GM12878 (cell line): ENCODE measurements at regions not wholly inside any gene's neighbourhood (a gene's known extent, or its start where the extent isn't known, plus 50 kb on each side); places are given as distances from the start of the nearest gene placed in this dataset.

Experiments used
- ATAC-seq: fragments of 200-7000 bp; cut with Tn5 transposase; 3 replicates; pipeline ENCODE4 v1.9.1; 2020; ENCODE audit warnings: mild to moderate bottlenecking, moderate library complexity
- BruUV-seq: library from RNA; stranded (reverse); fragments of 400-500 nt; replicated peaks from 2 replicates; lab custom pipeline; 2021; lab: Mats Ljungman, UMichigan
- CTCF ChIA-PET: fragments of 300-600 bp; sonication (Branson Sonifier 250); formaldehyde crosslinking; extraction: SDS; loops from one replicate; lab custom pipeline; 2021; ENCODE audit warnings: inconsistent platforms; lab: Yijun Ruan, JAX
- POLR2A ChIA-PET: fragments of 350-600 bp; formaldehyde crosslinking; extraction: SDS; loops from one replicate; lab custom pipeline; 2021; ENCODE audit warnings: inconsistent platforms; lab: Charles Lee
- RAD21 ChIA-PET: fragments of 300-600 bp; sonication (Branson Sonifier 250); formaldehyde crosslinking; loops from one replicate; lab custom pipeline; 2023; ENCODE audit warnings: antibody characterized with exemption; ENCODE audit not compliant: unreplicated experiment; lab: Charles Lee
- SMC1A ChIA-PET: fragments of 300-600 bp; sonication (Branson Sonifier 250); formaldehyde crosslinking; loops from one replicate; lab custom pipeline; 2023; ENCODE audit not compliant: unreplicated experiment, uncharacterized antibody; lab: Charles Lee
- DNase-seq: peaks from one replicate; pipeline ENCODE4 v3.0.0-alpha.2; 2011; ENCODE audit warnings: low read depth, low spot score
- FAIRE-seq: peaks from 3 replicates; lab custom pipeline; 2011; peaks lifted over from hg19 to GRCh38; lab: Jason Lieb, UNC
- H2AFZ ChIP-seq: 2 replicates; pipeline ENCODE4 v1.6.0; 2011; ENCODE audit warnings: low read depth, low read length, control low read depth; ENCODE audit not compliant: control insufficient read depth
- H3K27ac ChIP-seq: 2 replicates; pipeline ENCODE4 v1.5.1; 2011; ENCODE audit warnings: control low read depth; ENCODE audit not compliant: control insufficient read depth, insufficient read depth
- H3K27me3 ChIP-seq, 2 experiments: replicated peaks in 1 of 2; 2 replicates each; pipeline versions ENCODE4 v1.6.0 to v1.6.1; 2011; ENCODE audit warnings: low read length in 1 of 2; ENCODE audit not compliant: control insufficient read depth in 2 of 2, insufficient read depth in 2 of 2
- H3K36me3 ChIP-seq, 2 experiments: 2 replicates each; pipeline ENCODE4 v1.5.1; 2011; ENCODE audit warnings: low read length in 1 of 2; ENCODE audit not compliant: control insufficient read depth in 2 of 2, insufficient read depth in 2 of 2
- H3K4me1 ChIP-seq: 2 replicates; pipeline ENCODE4 v1.6.1; 2011; ENCODE audit warnings: mild to moderate bottlenecking, low read length, moderate library complexity, mixed read lengths; ENCODE audit not compliant: control insufficient read depth, insufficient read depth
- H3K4me2 ChIP-seq: 2 replicates; pipeline ENCODE4 v1.6.0; 2011; ENCODE audit warnings: control low read depth; ENCODE audit not compliant: control insufficient read depth, insufficient read depth
- H3K4me3 ChIP-seq: fragments of 200-600 bp; sonication (generic); 2 replicates; pipeline ENCODE4 v1.5.1; 2016
- H3K79me2 ChIP-seq: 2 replicates; pipeline ENCODE4 v1.6.0; 2011; ENCODE audit warnings: low read length; ENCODE audit not compliant: control insufficient read depth, insufficient read depth
- H3K9ac ChIP-seq: 2 replicates; pipeline ENCODE4 v1.8.0; 2011; ENCODE audit warnings: low read length, control low read depth, mixed read lengths; ENCODE audit not compliant: control insufficient read depth, insufficient read depth
- H3K9me3 ChIP-seq: replicated peaks from 3 replicates; pipeline ENCODE4 v1.5.1; 2011; ENCODE audit warnings: mild to moderate bottlenecking, low read length; ENCODE audit not compliant: control insufficient read depth, insufficient read depth
- H4K20me1 ChIP-seq: 2 replicates; pipeline ENCODE4 v1.6.0; 2011; ENCODE audit not compliant: control insufficient read depth, insufficient read depth
- CBX5 ChIP-seq: sonication (generic); IDR thresholded peaks from 2 replicates; pipeline ENCODE4 v1.6.1; 2016; ENCODE audit warnings: low read depth, moderate library complexity, mild to moderate bottlenecking, inconsistent platforms
- CEBPB ChIP-seq, 2 experiments: fragments of 150-350 bp in 1 of 2; IDR thresholded peaks; 2 replicates each; pipeline ENCODE4 v1.6.1; 2012 to 2014; ENCODE audit warnings: low read depth in 2 of 2, low read length in 2 of 2, borderline replicate concordance in 1 of 2, inconsistent platforms in 1 of 2
- EZH2 ChIP-seq: IDR thresholded peaks from 2 replicates; pipeline ENCODE4 v1.6.1; 2012; ENCODE audit warnings: low read depth, mild to moderate bottlenecking, control low read depth, inconsistent platforms, low read length, borderline replicate concordance; ENCODE audit not compliant: control insufficient read depth
- IRF4 ChIP-seq: IDR thresholded peaks from 2 replicates; pipeline ENCODE4 v1.6.1; 2011; ENCODE audit warnings: low read depth, low read length
- LARP7 ChIP-seq: fragments of 450-650 bp; IDR thresholded peaks from 2 replicates; pipeline ENCODE4 v1.6.1; 2017; ENCODE audit warnings: mild to moderate bottlenecking
- NFYB ChIP-seq: IDR thresholded peaks from 2 replicates; pipeline ENCODE4 v1.6.1; 2011; ENCODE audit warnings: low read depth, mild to moderate bottlenecking, low read length, improper control_type of control experiment, moderate library complexity; ENCODE audit not compliant: insufficient read depth
- PRDM15 ChIP-seq: fragments of 450-650 bp; formaldehyde crosslinking; IDR thresholded peaks from 2 replicates; pipeline ENCODE4 v1.4.0; 2020; ENCODE audit warnings: mild to moderate bottlenecking, moderate library complexity
- SIN3A ChIP-seq: IDR thresholded peaks from 2 replicates; pipeline ENCODE4 v1.6.1; 2012; ENCODE audit warnings: low read depth, low read length, improper control_type of control experiment
- SREBF1 ChIP-seq: IDR thresholded peaks from 2 replicates; pipeline ENCODE4 v1.6.1; 2012; ENCODE audit warnings: mild to moderate bottlenecking, low read length
- TCF7 ChIP-seq: IDR thresholded peaks from 2 replicates; pipeline ENCODE4 v1.6.1; 2014; ENCODE audit warnings: antibody characterized with exemption, borderline replicate concordance
- ZNF622 ChIP-seq: fragments of 450-650 bp; IDR thresholded peaks from 2 replicates; pipeline ENCODE4 v1.6.1; 2017; ENCODE audit warnings: mild to moderate bottlenecking, inconsistent platforms
- WGBS: methylation state at CpG from one replicate; pipeline ENCODE4 v1.1.6; 2016; ENCODE audit warnings: low lambda C conversion rate; ENCODE audit not compliant: insufficient replicate concordance, insufficient coverage; ENCODE audit errors: missing lambda C conversion rate; 5-methylcytosine and 5-hydroxymethylcytosine counted together
- in situ Hi-C: fragments of 300-500 bp; cut with MboI; formaldehyde crosslinking; loops from 9 replicates; pipeline ENCODE4 v1.14.3; 2018; ENCODE audit warnings: mixed read lengths
- intact Hi-C: fragments of 100-400 bp; cut with micrococcal nuclease; formaldehyde crosslinking; loops from one replicate; pipeline ENCODE4 v1.14.2; 2022; ENCODE audit not compliant: unreplicated experiment
- TF ChIP-seq, protein P1 (sequence below): IDR thresholded peaks from 2 replicates; pipeline ENCODE4 v1.6.1; 2011; ENCODE audit warnings: low read depth, low read length, improper control_type of control experiment, borderline replicate concordance
- TF ChIP-seq, protein P2 (sequence below): IDR thresholded peaks from 2 replicates; pipeline ENCODE4 v1.6.1; 2011; ENCODE audit warnings: low read depth, mild to moderate bottlenecking, low read length, moderate library complexity, borderline replicate concordance; ENCODE audit errors: extremely low read depth

DNA sequence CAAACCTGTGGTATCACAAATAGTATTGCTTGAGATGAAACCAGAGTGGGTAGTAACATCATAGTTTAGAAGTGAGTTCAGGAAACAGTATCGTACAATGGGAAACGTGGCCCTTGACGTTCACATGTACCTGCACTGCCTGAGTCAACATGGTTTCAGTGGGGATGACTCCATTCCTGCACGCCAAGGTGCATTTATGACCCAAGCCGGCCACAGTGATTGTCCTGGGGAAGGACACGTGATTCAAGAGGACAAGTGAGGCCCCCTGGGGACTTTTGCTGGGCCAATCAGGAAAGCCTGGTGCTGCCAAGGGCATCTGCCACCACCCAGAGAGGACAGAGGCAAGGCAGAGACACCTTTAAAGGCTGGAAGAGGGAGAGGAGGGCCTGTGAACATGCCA is 119.2 kb downstream of the AXIN2 start:
- H3K9me3 ChIP-seq: no peaks in the 10 kb centered on the region; the same call in 2 of the 3 replicates
- WGBS: 13% methylated on average over 6 of the region's 6 CpGs
- no peaks in the 10 kb centered on the region for H3K79me2 ChIP-seq
- H3K9ac ChIP-seq: no peak overlapping the region
- H3K4me1 ChIP-seq: no peaks in the 10 kb centered on the region
- POLR2A ChIA-PET: no interaction called here
- TF ChIP-seq LARP7: no peak
- TF ChIP-seq NFYB: 0 out of 2 replicates have a peak, but pooled peaks have one; percentile 24
- intact Hi-C loops: no loop called here
- H2AFZ ChIP-seq: no peak overlapping the region
- H4K20me1 ChIP-seq: no peaks in the 10 kb centered on the region
- H3K27ac ChIP-seq: no peak overlapping the region
- peaks cover 0 to 2% of the 10 kb centered on the region in 2 experiments; a peak in 1 of 4 replicates for H3K27me3 ChIP-seq
- no peak for DNase-seq
- no peak overlapping the region for H3K4me3 ChIP-seq
- SMC1A ChIA-PET: interaction anchor here (1.4 kb wide), 1 partner anchor 8 kb away, joined by 4 read pairs; no protein-coding TSS in a partner anchor
- in situ Hi-C loops: no loop called here
- H3K4me2 ChIP-seq: no peak overlapping the region
- BruUV-seq: no TSS peak
- no peak; the same call in 1 of the 3 replicates for ATAC-seq
- RAD21 ChIA-PET: no interaction called here
- FAIRE-seq: no peak
- H3K36me3 ChIP-seq: no peaks in the 10 kb centered on the region
- CTCF ChIA-PET: no interaction called here

- no peak for FAIRE-seq
- TF ChIP-seq EZH2 (no peak), IRF4 (no peak), PRDM15 (CRISPR knock-in tag) (no peak), SREBF1 (no peak), SIN3A (no peak), CBX5 (no peak), ZNF622 (no peak), TCF7 (no peak), CEBPB (IDR thresholded peaks at IDR 0.05; ENCODE audit: borderline replicate concordance in 1 of 2, low read depth in 2 of 2, low read length in 2 of 2) (no peak)
- TF ChIP-seq, protein P1, sequence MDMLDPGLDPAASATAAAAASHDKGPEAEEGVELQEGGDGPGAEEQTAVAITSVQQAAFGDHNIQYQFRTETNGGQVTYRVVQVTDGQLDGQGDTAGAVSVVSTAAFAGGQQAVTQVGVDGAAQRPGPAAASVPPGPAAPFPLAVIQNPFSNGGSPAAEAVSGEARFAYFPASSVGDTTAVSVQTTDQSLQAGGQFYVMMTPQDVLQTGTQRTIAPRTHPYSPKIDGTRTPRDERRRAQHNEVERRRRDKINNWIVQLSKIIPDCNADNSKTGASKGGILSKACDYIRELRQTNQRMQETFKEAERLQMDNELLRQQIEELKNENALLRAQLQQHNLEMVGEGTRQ: no peak
- TF ChIP-seq, protein P2, sequence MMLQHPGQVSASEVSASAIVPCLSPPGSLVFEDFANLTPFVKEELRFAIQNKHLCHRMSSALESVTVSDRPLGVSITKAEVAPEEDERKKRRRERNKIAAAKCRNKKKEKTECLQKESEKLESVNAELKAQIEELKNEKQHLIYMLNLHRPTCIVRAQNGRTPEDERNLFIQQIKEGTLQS: no peak
Measured at GRCh38 chr17:65441053-65441605, 120.3 kb downstream of the AXIN2 start.

More at GRCh38 chr17:65441053-65441605, 120.3 kb downstream of the AXIN2 start:
- DNase-seq (no peak), ATAC-seq (no peak)
- ChIA-PET RAD21 (no interaction called here), POLR2A (no interaction called here), SMC1A (no interaction called here), CTCF (no interaction called here)
- Histone ChIP-seq H2AFZ (no peak overlapping the region), H3K36me3 (no peaks in the 10 kb centered on the region), H3K4me2 (no peak overlapping the region), H3K79me2 (no peaks in the 10 kb centered on the region), H3K9me3 (no peaks in the 10 kb centered on the region; the same call in 2 of the 3 replicates), H3K27me3 (peaks cover 0 to 2% of the 10 kb centered on the region in 2 experiments; a peak in 1 of 4 replicates), H3K4me3 (no peak overlapping the region), H4K20me1 (no peaks in the 10 kb centered on the region), H3K4me1 (no peaks in the 10 kb centered on the region), H3K27ac (no peak overlapping the region), H3K9ac (no peak overlapping the region)
- no TSS peak for BruUV-seq
- in situ Hi-C loops: no loop called here
- 0% methylated on average over 2 of the region's 2 CpGs for WGBS
- intact Hi-C loops: no loop called here
